Fibroblast of skin of right quadriceps (primary cell): ENCODE measurements at regions not wholly inside any gene's neighbourhood (a gene's known extent, or its start where the extent isn't known, plus 50 kb on each side); places are given as distances from the start of the nearest gene placed in this dataset.

Source experiments
- DNase-seq: peaks from one replicate; pipeline ENCODE4 v3.0.0-alpha.2; 2013

GRCh38 chr20:4600308-4601014 lies 85.8 kb upstream of the PRNP start:
- DNase-seq, result no peak

- no peak for DNase-seq
Observed at GRCh38 chr20:4597215-4597614, 89.0 kb upstream of the PRNP start.

DNA sequence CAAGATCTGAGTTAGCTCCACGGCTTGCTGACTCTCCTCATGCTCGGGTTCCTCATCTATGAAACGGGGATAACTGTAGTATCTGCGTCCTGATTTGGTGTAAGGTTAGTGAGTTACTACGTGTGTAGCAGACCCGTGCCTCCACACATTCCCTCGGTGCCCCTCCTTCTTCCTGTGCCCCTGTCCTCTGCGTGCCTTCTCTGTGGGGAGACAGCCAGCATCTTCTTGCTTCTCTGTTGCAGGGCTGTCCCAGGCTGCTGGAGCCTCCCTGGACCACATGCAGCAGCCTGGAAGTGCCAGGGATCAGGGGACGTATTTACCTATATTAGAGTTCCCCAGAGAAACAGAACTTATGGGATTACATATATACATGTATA lies 93.1 kb upstream of the PRNP start:
- DNase-seq, result no peak

- peak; percentile 37 for DNase-seq
Observed at GRCh38 chr20:4592316-4593148, 93.7 kb upstream of the PRNP start.

GRCh38 chr20:4591975-4592315 lies 94.3 kb upstream of the PRNP start:
- DNase-seq, result no peak

- DNase-seq, result no peak
Observed at GRCh38 chr20:4585758-4586157, 100.5 kb upstream of the PRNP start.

DNA sequence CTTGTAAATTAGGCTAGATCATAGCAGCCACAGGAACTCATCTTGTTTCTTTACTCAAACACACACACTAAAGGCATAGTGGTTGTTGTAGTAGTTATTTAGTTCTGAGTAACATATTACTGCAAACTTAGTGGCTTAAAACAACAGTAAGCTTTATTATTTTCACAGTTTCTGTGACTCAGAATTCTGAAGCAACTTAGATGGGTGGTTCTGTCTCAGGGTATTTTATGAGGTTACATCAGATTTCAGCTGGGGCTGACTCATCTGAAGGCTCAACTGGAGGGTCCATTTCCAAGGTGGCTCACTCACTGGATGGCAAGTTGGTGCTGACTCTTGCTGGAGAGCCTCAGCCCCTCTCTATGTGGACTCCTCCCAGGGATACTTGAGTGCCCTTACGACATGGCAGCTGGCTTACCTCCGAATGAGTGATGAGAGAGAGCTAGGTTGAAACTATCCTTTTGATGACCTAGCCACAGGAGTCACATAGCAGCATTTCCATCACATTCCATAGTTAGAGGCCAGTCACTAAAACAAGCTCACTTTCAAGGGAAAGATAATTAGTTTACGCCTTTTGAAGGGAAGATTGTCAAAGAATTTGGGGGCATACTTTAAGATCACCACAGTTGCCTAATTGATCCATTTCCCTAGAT lies 101.0 kb upstream of the PRNP start:
- DNase-seq, result no peak

- DNase-seq, result no peak
Observed at GRCh38 chr20:4584510-4584909, 101.7 kb upstream of the PRNP start.

GRCh38 chr20:4581838-4582237 lies 104.4 kb upstream of the PRNP start:
- no peak for DNase-seq

- DNase-seq, result no peak
Observed at GRCh38 chr20:4578375-4578774, 107.9 kb upstream of the PRNP start.

- DNase-seq, result no peak
Observed at GRCh38 chr20:4574356-4574690, 111.9 kb upstream of the PRNP start.

GRCh38 chr20:4573564-4574355 lies 112.5 kb upstream of the PRNP start:
- DNase-seq, result peak; percentile 96

GRCh38 chr20:4571759-4572531 lies 114.3 kb upstream of the PRNP start:
- peak; percentile 22 for DNase-seq

- no peak for DNase-seq
Observed at GRCh38 chr20:4569865-4570264, 116.4 kb upstream of the PRNP start.

DNA sequence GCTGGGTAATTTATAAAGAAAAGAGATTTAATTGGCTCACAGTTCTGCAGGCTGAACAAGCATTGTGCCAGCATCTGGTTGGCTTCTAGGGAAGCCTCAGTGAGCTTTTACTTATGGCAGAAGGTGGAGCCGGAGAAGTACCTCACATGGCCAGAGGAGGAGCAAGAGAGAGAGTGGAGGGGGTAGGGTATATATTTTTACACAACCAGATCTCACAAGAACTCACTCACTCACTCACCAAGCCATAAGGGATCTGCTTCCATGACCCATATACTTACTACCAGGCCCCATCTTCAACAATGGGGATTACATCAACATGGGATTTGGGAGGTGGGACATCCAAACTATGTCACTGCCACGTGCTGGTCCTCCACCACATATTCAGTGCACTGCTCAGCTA lies 117.2 kb upstream of the PRNP start:
- no peak for DNase-seq

- DNase-seq, result no peak
Observed at GRCh38 chr20:4568361-4568959, 117.8 kb upstream of the PRNP start.

DNA sequence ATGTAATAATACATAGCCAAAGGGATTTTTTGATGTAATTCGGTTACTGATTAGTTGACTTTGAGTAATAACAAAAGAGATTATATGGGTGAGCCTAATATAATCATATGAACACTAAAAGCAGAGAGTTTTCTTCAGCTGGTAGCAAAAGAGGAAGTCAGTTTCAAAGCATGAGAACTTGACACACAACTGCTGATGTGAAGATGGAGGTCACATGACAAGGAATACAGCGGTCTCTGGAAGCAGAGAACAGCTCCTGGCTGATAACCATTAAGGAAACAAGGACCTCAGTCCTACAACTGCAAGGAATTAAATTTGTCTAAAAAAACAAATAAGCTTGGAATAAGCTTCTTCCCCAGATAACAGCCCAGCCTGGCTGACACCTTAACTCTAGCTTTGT lies 119.1 kb upstream of the PRNP start:
- no peak for DNase-seq

DNA sequence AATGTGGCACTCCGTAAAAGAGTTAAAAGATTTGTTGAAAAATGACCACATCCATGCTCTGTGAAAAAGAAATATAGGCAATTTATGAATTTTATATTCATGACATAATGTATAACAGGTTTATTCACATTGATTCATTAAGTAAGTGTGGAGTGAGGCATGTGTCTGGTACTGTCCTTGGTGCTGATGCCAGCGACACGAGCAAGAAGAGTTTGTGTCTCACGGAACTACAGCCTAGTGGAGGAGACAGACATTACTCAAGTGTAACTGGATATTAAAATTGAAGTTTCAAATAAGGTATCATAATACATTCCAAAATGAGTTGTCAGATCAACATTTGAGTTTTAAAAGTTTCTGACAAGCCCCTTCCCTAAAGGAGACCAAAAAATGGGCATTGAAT lies 122.7 kb upstream of the PRNP start:
- DNase-seq, result peak; percentile 75

DNA sequence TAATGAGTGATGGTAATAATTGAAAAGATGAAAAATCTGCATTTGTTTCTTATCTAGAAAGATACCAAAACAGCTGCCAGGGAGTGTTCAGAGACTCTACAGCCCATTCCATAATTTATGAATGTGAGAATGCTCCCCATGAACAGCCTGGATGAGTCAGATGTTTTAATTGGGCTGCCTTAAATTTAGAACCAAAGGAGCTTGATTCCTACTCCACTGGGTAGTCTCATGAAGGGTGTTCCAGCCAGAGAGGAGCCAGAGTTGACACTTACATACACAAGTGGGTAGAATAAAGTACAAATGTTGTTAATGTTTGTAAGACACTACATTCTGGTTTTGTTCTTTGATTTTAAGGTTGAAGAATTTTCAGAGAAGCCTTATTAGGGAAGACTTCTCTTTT lies 123.2 kb upstream of the PRNP start:
- DNase-seq, result peak; percentile 23

GRCh38 chr20:4560667-4561066 lies 125.6 kb upstream of the PRNP start:
- DNase-seq, result no peak

GRCh38 chr20:4559906-4560305 lies 126.3 kb upstream of the PRNP start:
- DNase-seq, result no peak

GRCh38 chr20:4559106-4559505 lies 127.2 kb upstream of the PRNP start:
- DNase-seq, result no peak
